ENCODE measurements at regions not wholly inside any gene's neighbourhood (a gene's known extent, or its start where the extent isn't known, plus 50 kb on each side); places are given as distances from the start of the nearest gene placed in this dataset.
"Not testable (repeated sequence)": the region's sequence is repeated elsewhere in the genome, so short reads cannot be mapped to it uniquely, and the experiment has no call there.

- H3K18ac ChIP-seq (ENCODE audit: low read depth in 1 of 2, low read length in 2 of 2); H3K14ac ChIP-seq (ENCODE audit: low read length in 2 of 2); H3K36me3 ChIP-seq (ENCODE audit: control insufficient read depth in 1 of 2, insufficient read depth in 2 of 2, low read depth in 1 of 2, low read length in 2 of 2); H3K27me3 ChIP-seq (ENCODE audit: control insufficient read depth in 1 of 2, insufficient read depth in 1 of 2, low read length in 2 of 2); H2BK120ac ChIP-seq (ENCODE audit: low read depth, low read length); H4K91ac ChIP-seq (ENCODE audit: low read length); H3K27ac ChIP-seq (ENCODE audit: low read length, poor library complexity, severe bottlenecking); H4K8ac ChIP-seq (ENCODE audit: low read length); H2BK12ac ChIP-seq (ENCODE audit: low read length in 2 of 2); H3K4me1 ChIP-seq (ENCODE audit: control insufficient read depth, insufficient read depth, low read depth, low read length); H3K4me2 ChIP-seq (ENCODE audit: low read length, poor library complexity, severe bottlenecking); H2BK15ac ChIP-seq (ENCODE audit: low read depth, poor library complexity, severe bottlenecking); H3K4ac ChIP-seq (ENCODE audit: low read depth in 1 of 2, low read length in 2 of 2); DNase-seq; H2BK5ac ChIP-seq (ENCODE audit: low read depth, low read length, poor library complexity, severe bottlenecking); H2AK5ac ChIP-seq (ENCODE audit: low read length, severe bottlenecking); H2AFZ ChIP-seq (ENCODE audit: low read depth, low read length); H3K9ac ChIP-seq (ENCODE audit: low read length); H3K9me3 ChIP-seq (ENCODE audit: control insufficient read depth, low read length); H3K4me3 ChIP-seq (ENCODE audit: insufficient read depth in 1 of 2, low read depth in 1 of 2, low read length in 2 of 2); H3K79me1 ChIP-seq (replicated peaks; ENCODE audit: low read length, poor library complexity, severe bottlenecking); H3K23ac ChIP-seq (ENCODE audit: low read length in 2 of 2): not testable (repeated sequence)
- WGBS: no CpG with 5 or more reads among the region's 15 CpGs
Observed at GRCh38 chr21:6573576-6573975, 3947.8 kb upstream of the TPTE start.

- H3K9me3 ChIP-seq (ENCODE audit: control insufficient read depth, low read length); H3K4me1 ChIP-seq (ENCODE audit: control insufficient read depth, insufficient read depth, low read depth, low read length); H3K36me3 ChIP-seq (ENCODE audit: control insufficient read depth in 1 of 2, insufficient read depth in 2 of 2, low read depth in 1 of 2, low read length in 2 of 2); H3K27me3 ChIP-seq (ENCODE audit: control insufficient read depth in 1 of 2, insufficient read depth in 1 of 2, low read length in 2 of 2); H3K4me2 ChIP-seq (ENCODE audit: low read length, poor library complexity, severe bottlenecking); H3K4me3 ChIP-seq (ENCODE audit: insufficient read depth in 1 of 2, low read depth in 1 of 2, low read length in 2 of 2); H3K23ac ChIP-seq (ENCODE audit: low read length in 2 of 2); DNase-seq; H2BK120ac ChIP-seq (ENCODE audit: low read depth, low read length); H3K18ac ChIP-seq (ENCODE audit: low read depth in 1 of 2, low read length in 2 of 2); H3K79me1 ChIP-seq (replicated peaks; ENCODE audit: low read length, poor library complexity, severe bottlenecking); H4K8ac ChIP-seq (ENCODE audit: low read length); H3K14ac ChIP-seq (ENCODE audit: low read length in 2 of 2); H2BK5ac ChIP-seq (ENCODE audit: low read depth, low read length, poor library complexity, severe bottlenecking); H2AFZ ChIP-seq (ENCODE audit: low read depth, low read length); H3K9ac ChIP-seq (ENCODE audit: low read length); H2AK5ac ChIP-seq (ENCODE audit: low read length, severe bottlenecking); H3K4ac ChIP-seq (ENCODE audit: low read depth in 1 of 2, low read length in 2 of 2); H2BK15ac ChIP-seq (ENCODE audit: low read depth, poor library complexity, severe bottlenecking); H2BK12ac ChIP-seq (ENCODE audit: low read length in 2 of 2); H4K91ac ChIP-seq (ENCODE audit: low read length); H3K27ac ChIP-seq (ENCODE audit: low read length, poor library complexity, severe bottlenecking): not testable (repeated sequence)
- no CpG with 5 or more reads among the region's 7 CpGs for WGBS
Observed at GRCh38 chr21:6579801-6580200, 3941.6 kb upstream of the TPTE start.

Data from mesenchymal stem cell (in vitro differentiated cells and primary cell).